ENCODE measurements at regions not wholly inside any gene's neighbourhood (a gene's known extent, or its start where the extent isn't known, plus 50 kb on each side); places are given as distances from the start of the nearest gene placed in this dataset.

GRCh38 chr6:169161572-169162167 lies 92.0 kb downstream of the THBS2 start:
- ChIA-PET POLR2A (no interaction called here), CTCF (no interaction called here)
- no peak overlapping the region for H3K4me3 ChIP-seq (ENCODE audit: low read depth, low read length)
- TF ChIP-seq CTCF (IDR thresholded peaks at IDR 0.05; ENCODE audit: insufficient read depth, low read length, missing control alignments): no peak
- DNase-seq (ENCODE audit: low read depth, low spot score): no peak

GRCh38 chr6:169160855-169161560 lies 92.6 kb downstream of the THBS2 start:
- no peak for TF ChIP-seq CTCF (IDR thresholded peaks at IDR 0.05; ENCODE audit: insufficient read depth, low read length, missing control alignments)
- no peak for DNase-seq (ENCODE audit: low read depth, low spot score)
- CTCF ChIA-PET: no interaction called here
- POLR2A ChIA-PET: no interaction called here
- no peak overlapping the region for H3K4me3 ChIP-seq (ENCODE audit: low read depth, low read length)

GRCh38 chr6:169160091-169160854 lies 93.4 kb downstream of the THBS2 start:
- POLR2A ChIA-PET: interaction anchor here (0.6 kb wide), 1 partner anchor 61 kb away, joined by 5 read pairs; no protein-coding TSS in a partner anchor
- TF ChIP-seq CTCF (IDR thresholded peaks at IDR 0.05; ENCODE audit: insufficient read depth, low read length, missing control alignments): no peak
- no peak for DNase-seq (ENCODE audit: low read depth, low spot score)
- H3K4me3 ChIP-seq (ENCODE audit: low read depth, low read length): no peak overlapping the region
- CTCF ChIA-PET: no interaction called here

- no peak for DNase-seq (ENCODE audit: low read depth, low spot score)
- no peak overlapping the region for H3K4me3 ChIP-seq (ENCODE audit: low read depth, low read length)
- CTCF ChIA-PET: no interaction called here
- POLR2A ChIA-PET: no interaction called here
- TF ChIP-seq CTCF (IDR thresholded peaks at IDR 0.05; ENCODE audit: insufficient read depth, low read length, missing control alignments): no peak
These were observed 94.3 kb downstream of the THBS2 start for GRCh38 chr6:169159331-169159730.

GRCh38 chr6:169158691-169159090 lies 95.0 kb downstream of the THBS2 start:
- no peak overlapping the region for H3K4me3 ChIP-seq (ENCODE audit: low read depth, low read length)
- no peak for TF ChIP-seq CTCF (IDR thresholded peaks at IDR 0.05; ENCODE audit: insufficient read depth, low read length, missing control alignments)
- ChIA-PET CTCF (no interaction called here), POLR2A (no interaction called here)
- DNase-seq (ENCODE audit: low read depth, low spot score): no peak

GRCh38 chr6:169158174-169158573 lies 95.5 kb downstream of the THBS2 start:
- ChIA-PET POLR2A (no interaction called here), CTCF (no interaction called here)
- TF ChIP-seq CTCF (IDR thresholded peaks at IDR 0.05; ENCODE audit: insufficient read depth, low read length, missing control alignments): no peak
- DNase-seq (ENCODE audit: low read depth, low spot score): no peak
- H3K4me3 ChIP-seq (ENCODE audit: low read depth, low read length): no peak overlapping the region

Measured in AG04449 (cell line).